Renal cortical epithelial cell (primary cell): ENCODE measurements at regions not wholly inside any gene's neighbourhood (a gene's known extent, or its start where the extent isn't known, plus 50 kb on each side); places are given as distances from the start of the nearest gene placed in this dataset.

Experiments used
- DNase-seq: peaks from one replicate; pipeline ENCODE4 v3.0.0-alpha.2; 2011; ENCODE audit warnings: low read depth

- DNase-seq = no peak
These were observed 84.7 kb upstream of the PTER start for GRCh38 chr10:16352146-16352545.

GRCh38 chr10:16360001-16360400 lies 76.8 kb upstream of the PTER start:
- DNase-seq = no peak

GRCh38 chr10:16360425-16360824 lies 76.4 kb upstream of the PTER start:
- no peak for DNase-seq

GRCh38 chr10:16361086-16361485 lies 75.7 kb upstream of the PTER start:
- no peak for DNase-seq

GRCh38 chr10:16363741-16364140 lies 73.1 kb upstream of the PTER start:
- DNase-seq = no peak

GRCh38 chr10:16367621-16368292 lies 69.1 kb upstream of the PTER start:
- no peak for DNase-seq

GRCh38 chr10:16381083-16381482 lies 55.7 kb upstream of the PTER start:
- DNase-seq = peak; percentile 99

DNA sequence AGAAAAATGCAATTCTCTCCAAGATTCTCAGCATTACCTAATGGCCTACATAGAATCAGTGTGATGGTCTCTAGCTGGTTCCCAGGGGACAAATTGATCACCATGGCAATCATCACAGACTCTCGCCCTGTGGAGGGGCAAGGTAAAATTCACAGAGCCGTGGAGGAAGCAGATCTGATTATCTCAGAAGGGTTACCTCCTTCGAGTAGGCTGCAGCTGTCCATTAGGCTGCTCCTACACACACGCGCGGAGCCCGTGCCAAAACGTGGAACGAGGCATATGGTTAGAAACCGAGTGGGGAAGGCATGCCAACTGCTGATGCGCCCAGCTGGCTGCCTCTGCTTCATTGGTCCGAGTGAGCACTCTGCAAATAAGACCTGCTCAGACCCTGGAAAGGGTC lies 52.8 kb upstream of the PTER start:
- no peak for DNase-seq

- no peak for DNase-seq
These were observed 50.0 kb upstream of the PTER start for GRCh38 chr10:16386855-16387254.
